IPS-NIHi11 (cell line): ENCODE measurements at regions not wholly inside any gene's neighbourhood (a gene's known extent, or its start where the extent isn't known, plus 50 kb on each side); places are given as distances from the start of the nearest gene placed in this dataset.
"Not testable (repeated sequence)": the region's sequence is repeated elsewhere in the genome, so short reads cannot be mapped to it uniquely, and the experiment has no call there.

Experiments used
- DNase-seq: peaks from one replicate; pipeline ENCODE4 v3.0.0; 2012; ENCODE audit warnings: mixed read lengths, low spot score

GRCh38 chr9:1871626-1872419 is 143.3 kb upstream of the SMARCA2 start:
- DNase-seq, result peak; percentile 46

GRCh38 chr9:1875251-1875851 is 139.8 kb upstream of the SMARCA2 start:
- DNase-seq, result no peak

- DNase-seq, result no peak
Measured at GRCh38 chr9:1875921-1876448, 139.2 kb upstream of the SMARCA2 start.

GRCh38 chr9:1876891-1877496 is 138.2 kb upstream of the SMARCA2 start:
- no peak for DNase-seq

GRCh38 chr9:1877951-1878350 is 137.2 kb upstream of the SMARCA2 start:
- no peak for DNase-seq

- DNase-seq, result no peak
Measured at GRCh38 chr9:1878811-1879210, 136.3 kb upstream of the SMARCA2 start.

GRCh38 chr9:1879501-1879900 is 135.6 kb upstream of the SMARCA2 start:
- DNase-seq, result no peak

GRCh38 chr9:1880038-1880565 is 135.0 kb upstream of the SMARCA2 start:
- DNase-seq, result no peak

- no peak for DNase-seq
Measured at GRCh38 chr9:1881708-1882295, 133.3 kb upstream of the SMARCA2 start.

- DNase-seq, result no peak
Measured at GRCh38 chr9:1882711-1883403, 132.3 kb upstream of the SMARCA2 start.

GRCh38 chr9:1890201-1890600 is 124.9 kb upstream of the SMARCA2 start:
- DNase-seq, result no peak

GRCh38 chr9:1890816-1891215 is 124.3 kb upstream of the SMARCA2 start:
- no peak for DNase-seq

GRCh38 chr9:1903080-1903704 is 112.0 kb upstream of the SMARCA2 start:
- not testable (repeated sequence) for DNase-seq

GRCh38 chr9:1907465-1907864 is 107.7 kb upstream of the SMARCA2 start:
- no peak for DNase-seq

- no peak for DNase-seq
Measured at GRCh38 chr9:1909322-1909721, 105.8 kb upstream of the SMARCA2 start.

- DNase-seq, result no peak
Measured at GRCh38 chr9:1910269-1910811, 104.8 kb upstream of the SMARCA2 start.

- DNase-seq, result no peak
Measured at GRCh38 chr9:1913631-1914330, 101.4 kb upstream of the SMARCA2 start.

- DNase-seq, result no peak
Measured at GRCh38 chr9:1916095-1916494, 99.1 kb upstream of the SMARCA2 start.

- DNase-seq, result no peak
Measured at GRCh38 chr9:1916655-1917054, 98.5 kb upstream of the SMARCA2 start.

- no peak for DNase-seq
Measured at GRCh38 chr9:1917396-1917935, 97.7 kb upstream of the SMARCA2 start.
